HS-5 (cell line): ENCODE measurements at regions not wholly inside any gene's neighbourhood (a gene's known extent, or its start where the extent isn't known, plus 50 kb on each side); places are given as distances from the start of the nearest gene placed in this dataset.

Source experiments
- DNase-seq: peaks from one replicate; pipeline ENCODE4 v3.0.0-alpha.2; 2012; ENCODE audit warnings: low read depth

- peak; percentile 34 for DNase-seq
These were observed 307.9 kb upstream of the SLC35B3 start for GRCh38 chr6:8743170-8743745.

- no peak for DNase-seq
These were observed 304.1 kb upstream of the SLC35B3 start for GRCh38 chr6:8739454-8739853.

- DNase-seq: peak; percentile 14
These were observed 303.6 kb upstream of the SLC35B3 start for GRCh38 chr6:8738951-8739350.

GRCh38 chr6:8736156-8736895, 301.0 kb upstream of the SLC35B3 start:
- no peak for DNase-seq

- DNase-seq: no peak
These were observed 298.5 kb upstream of the SLC35B3 start for GRCh38 chr6:8733879-8734278.

GRCh38 chr6:8731874-8732273, 296.5 kb upstream of the SLC35B3 start:
- no peak for DNase-seq

- DNase-seq: no peak
These were observed 275.5 kb upstream of the SLC35B3 start for GRCh38 chr6:8710668-8711431.

GRCh38 chr6:8707956-8708772, 272.8 kb upstream of the SLC35B3 start:
- peak; percentile 14 for DNase-seq

GRCh38 chr6:8707369-8707768, 272.0 kb upstream of the SLC35B3 start:
- DNase-seq: no peak

- DNase-seq: no peak
These were observed 270.2 kb upstream of the SLC35B3 start for GRCh38 chr6:8705435-8706020.

- no peak for DNase-seq
These were observed 267.7 kb upstream of the SLC35B3 start for GRCh38 chr6:8703059-8703458.

GRCh38 chr6:8688821-8689220, 253.5 kb upstream of the SLC35B3 start:
- DNase-seq: no peak

- no peak for DNase-seq
These were observed 250.7 kb upstream of the SLC35B3 start for GRCh38 chr6:8686077-8686476.

- no peak for DNase-seq
These were observed 247.9 kb upstream of the SLC35B3 start for GRCh38 chr6:8683204-8683603.

GRCh38 chr6:8679823-8680222, 244.5 kb upstream of the SLC35B3 start:
- DNase-seq: no peak

- no peak for DNase-seq
These were observed 243.1 kb upstream of the SLC35B3 start for GRCh38 chr6:8678466-8678865.

GRCh38 chr6:8674126-8674525, 238.8 kb upstream of the SLC35B3 start:
- DNase-seq: no peak

- no peak for DNase-seq
These were observed 237.5 kb upstream of the SLC35B3 start for GRCh38 chr6:8672882-8673281.

GRCh38 chr6:8670792-8671191, 235.4 kb upstream of the SLC35B3 start:
- DNase-seq: no peak

- DNase-seq: no peak
These were observed 229.4 kb upstream of the SLC35B3 start for GRCh38 chr6:8664700-8665099.

GRCh38 chr6:8664070-8664469, 228.7 kb upstream of the SLC35B3 start:
- DNase-seq: no peak
